H9 (cell line): ENCODE measurements at regions not wholly inside any gene's neighbourhood (a gene's known extent, or its start where the extent isn't known, plus 50 kb on each side); places are given as distances from the start of the nearest gene placed in this dataset.
"Not testable (repeated sequence)": the region's sequence is repeated elsewhere in the genome, so short reads cannot be mapped to it uniquely, and the experiment has no call there.

ENCODE experiments used
- DNase-seq: peaks from one replicate; pipeline ENCODE4 v3.0.0-alpha.2; 2017
- H2AFZ ChIP-seq: one replicate; pipeline ENCODE4 v1.6.1; 2013; ENCODE audit warnings: mild to moderate bottlenecking, low read length, control low read depth, moderate library complexity
- H2AK5ac ChIP-seq: 2 replicates; pipeline ENCODE4 v1.6.1; 2013; ENCODE audit warnings: low read length, control low read depth, mixed read lengths; ENCODE audit not compliant: insufficient read length
- H2BK120ac ChIP-seq: one replicate; pipeline ENCODE4 v1.6.1; 2013; ENCODE audit warnings: low read depth, mild to moderate bottlenecking, low read length, control low read depth, inconsistent platforms; ENCODE audit not compliant: poor library complexity, severe bottlenecking
- H2BK12ac ChIP-seq: 2 replicates; pipeline ENCODE4 v1.6.1; 2013; ENCODE audit warnings: low read length, control low read depth, mixed read lengths, low read depth; ENCODE audit not compliant: insufficient read length
- H2BK15ac ChIP-seq: 2 replicates; pipeline ENCODE4 v1.6.1; 2013; ENCODE audit warnings: low read depth, low read length, control low read depth
- H2BK20ac ChIP-seq: one replicate; pipeline ENCODE4 v1.6.1; 2013; ENCODE audit warnings: low read depth, mild to moderate bottlenecking, low read length, control low read depth, inconsistent platforms; ENCODE audit not compliant: poor library complexity, severe bottlenecking
- H2BK5ac ChIP-seq: 2 replicates; pipeline ENCODE4 v1.6.1; 2013; ENCODE audit warnings: low read length, control low read depth, mixed read lengths; ENCODE audit not compliant: insufficient read length
- H3K14ac ChIP-seq: 2 replicates; pipeline ENCODE4 v1.6.1; 2013; ENCODE audit warnings: low read length, control low read depth; ENCODE audit not compliant: insufficient read depth
- H3K18ac ChIP-seq: 2 replicates; pipeline ENCODE4 v1.6.1; 2013; ENCODE audit warnings: low read depth, mild to moderate bottlenecking, mixed read lengths, low read length, control low read depth; ENCODE audit not compliant: insufficient read length
- H3K23ac ChIP-seq: 2 replicates; pipeline ENCODE4 v1.6.1; 2013; ENCODE audit warnings: low read length, control low read depth, mixed read lengths, low read depth; ENCODE audit not compliant: insufficient read length
- H3K23me2 ChIP-seq: 2 replicates; pipeline ENCODE4 v1.6.1; 2013; ENCODE audit warnings: low read depth, mild to moderate bottlenecking, mixed read lengths, low read length, control low read depth; ENCODE audit not compliant: insufficient read length, poor library complexity, severe bottlenecking
- H3K27ac ChIP-seq: 2 replicates; pipeline ENCODE4 v1.5.1; 2013; ENCODE audit warnings: low read length, control low read depth, mixed read lengths, low read depth; ENCODE audit not compliant: insufficient read length
- H3K27me3 ChIP-seq: 2 replicates; pipeline ENCODE4 v1.6.1; 2013; ENCODE audit warnings: low read length, control low read depth, inconsistent platforms; ENCODE audit not compliant: insufficient read depth
- H3K4ac ChIP-seq: 2 replicates; pipeline ENCODE4 v1.6.1; 2013; ENCODE audit warnings: low read depth, mild to moderate bottlenecking, control low read depth, inconsistent platforms, low read length, moderate library complexity
- H3K4me1 ChIP-seq: 2 replicates; pipeline ENCODE4 v1.6.1; 2013; ENCODE audit warnings: low read length, control low read depth, inconsistent platforms; ENCODE audit not compliant: insufficient read depth
- H3K4me2 ChIP-seq: 2 replicates; pipeline ENCODE4 v1.6.1; 2013; ENCODE audit warnings: low read length, control low read depth, mixed read lengths; ENCODE audit not compliant: insufficient read length, insufficient read depth
- H3K56ac ChIP-seq: 2 replicates; pipeline ENCODE4 v1.6.1; 2013; ENCODE audit warnings: low read depth, mild to moderate bottlenecking, mixed read lengths, low read length, control low read depth; ENCODE audit not compliant: insufficient read length
- H3K79me1 ChIP-seq: 2 replicates; pipeline ENCODE4 v1.6.1; 2013; ENCODE audit warnings: low read depth, mild to moderate bottlenecking, moderate library complexity, low read length, control low read depth, inconsistent platforms; ENCODE audit not compliant: insufficient read depth, poor library complexity, severe bottlenecking
- H3K79me2 ChIP-seq: 2 replicates; pipeline ENCODE4 v1.6.1; 2013; ENCODE audit warnings: low read length, control low read depth, inconsistent platforms; ENCODE audit not compliant: insufficient read depth
- H3K9ac ChIP-seq: 2 replicates; pipeline ENCODE4 v1.6.1; 2013; ENCODE audit warnings: low read length, control low read depth, mixed read lengths; ENCODE audit not compliant: insufficient read length; ENCODE audit errors: extremely low read depth
- H3K9me3 ChIP-seq: one replicate; pipeline ENCODE4 v1.6.1; 2013; ENCODE audit warnings: low read depth, low read length, inconsistent platforms; ENCODE audit not compliant: control insufficient read depth
- H3T11ph ChIP-seq: one replicate; pipeline ENCODE4 v1.6.1; 2013; ENCODE audit warnings: mild to moderate bottlenecking, low read length, control low read depth, inconsistent platforms
- H4K20me1 ChIP-seq: one replicate; pipeline ENCODE4 v1.6.1; 2013; ENCODE audit not compliant: control insufficient read depth, insufficient read length, insufficient read depth
- H4K5ac ChIP-seq: 2 replicates; pipeline ENCODE4 v1.6.1; 2013; ENCODE audit warnings: low read depth, mild to moderate bottlenecking, mixed read lengths, low read length, control low read depth; ENCODE audit not compliant: insufficient read length
- H4K8ac ChIP-seq: replicated peaks from 2 replicates; pipeline ENCODE4 v1.6.1; 2013; ENCODE audit warnings: low read length, control low read depth, mixed read lengths, low read depth; ENCODE audit not compliant: insufficient read length
- H4K91ac ChIP-seq: 2 replicates; pipeline ENCODE4 v1.6.1; 2013; ENCODE audit warnings: low read depth, mild to moderate bottlenecking, moderate library complexity, mixed read lengths, low read length, control low read depth; ENCODE audit not compliant: insufficient read length
- H3K27ac Mint-ChIP-seq, 3 experiments: 2 replicates in 2 of 3; 3 replicates in 1 of 3; pipeline ENCODE4 v1.8.0; 2020 to 2021; ENCODE audit warnings: mixed read lengths in 3 of 3, mild to moderate bottlenecking in 1 of 3, moderate library complexity in 1 of 3
- H3K27me3 Mint-ChIP-seq: 2 replicates; pipeline ENCODE4 v1.8.0; 2021; ENCODE audit warnings: low read depth, mild to moderate bottlenecking, moderate library complexity, mixed read lengths
- H3K36me3 Mint-ChIP-seq, 3 experiments: 2 replicates in 2 of 3; 3 replicates in 1 of 3; pipeline ENCODE4 v1.8.0; 2020 to 2021; ENCODE audit warnings: low read depth in 3 of 3, mixed read lengths in 3 of 3; ENCODE audit not compliant: insufficient read depth in 1 of 3
- H3K4me1 Mint-ChIP-seq, 2 experiments: 2 replicates each; pipeline ENCODE4 v1.8.0; 2020; ENCODE audit warnings: mixed read lengths in 2 of 2
- H3K4me3 Mint-ChIP-seq, 2 experiments: 2 replicates in 1 of 2; 3 replicates in 1 of 2; pipeline ENCODE4 v1.8.0; 2020 to 2021; ENCODE audit warnings: mild to moderate bottlenecking in 2 of 2, mixed read lengths in 2 of 2, moderate library complexity in 1 of 2
- H3K9me3 Mint-ChIP-seq, 2 experiments: 2 replicates in 1 of 2; 3 replicates in 1 of 2; pipeline ENCODE4 v1.8.0; 2020; ENCODE audit warnings: mild to moderate bottlenecking in 2 of 2, mixed read lengths in 2 of 2, moderate library complexity in 1 of 2
- CTCF ChIP-seq: fragments of 200-600 bp; sonication (generic); conservative IDR thresholded peaks from 3 replicates; pipeline ENCODE4 v1.8.0; 2021; ENCODE audit warnings: antibody characterized with exemption, mild to moderate bottlenecking
- WGBS: extraction: QIAGEN DNeasy Blood & Tissue Kit; methylation state at CpG from one replicate; pipeline ENCODE4 v1.1.7; 2013; ENCODE audit warnings: missing lambda C conversion rate, low lambda C conversion rate, mixed read lengths; ENCODE audit not compliant: insufficient read length; ENCODE audit errors: extremely low coverage; 5-methylcytosine and 5-hydroxymethylcytosine counted together

GRCh38 chr6:74889635-74890034 is 316.2 kb downstream of the COL12A1 start:
- Histone ChIP-seq H3K56ac (no peak overlapping the region), H3K4me1 (no peaks in the 10 kb centered on the region), H4K20me1 (no peaks in the 10 kb centered on the region), H3K18ac (no peak overlapping the region), H3K4ac (no peak overlapping the region), H3K27ac (no peak overlapping the region), H2BK120ac (no peak overlapping the region), H2BK15ac (no peak overlapping the region), H3K14ac (no peak overlapping the region), H3K4me2 (no peak overlapping the region), H3K79me1 (no peaks in the 10 kb centered on the region), H2AK5ac (no peak overlapping the region), H3K9me3 (no peaks in the 10 kb centered on the region), H3K27me3 (no peaks in the 10 kb centered on the region), H3K79me2 (no peaks in the 10 kb centered on the region), H2BK20ac (no peak overlapping the region), H3K23ac (no peak overlapping the region), H3T11ph (no peak overlapping the region), H2AFZ (no peak overlapping the region), H4K5ac (no peak overlapping the region), H4K8ac (no peak overlapping the region), H4K91ac (no peak overlapping the region), H2BK12ac (no peak overlapping the region), H3K23me2 (no peaks in the 10 kb centered on the region), H3K9ac (no peak overlapping the region), H2BK5ac (no peak overlapping the region)
- Mint-ChIP-seq H3K9me3 (peaks cover 0 to 2% of the 10 kb centered on the region in 2 experiments; a peak in 1 of 5 replicates), H3K27me3 (no peaks in the 10 kb centered on the region; the same call in 1 of the 2 replicates), H3K4me1 (no peaks in the 10 kb centered on the region), H3K27ac (no peak overlapping the region), H3K4me3 (no peak overlapping the region), H3K36me3 (no peaks in the 10 kb centered on the region)
- DNase-seq, result no peak
- TF ChIP-seq CTCF, result no peak

DNA sequence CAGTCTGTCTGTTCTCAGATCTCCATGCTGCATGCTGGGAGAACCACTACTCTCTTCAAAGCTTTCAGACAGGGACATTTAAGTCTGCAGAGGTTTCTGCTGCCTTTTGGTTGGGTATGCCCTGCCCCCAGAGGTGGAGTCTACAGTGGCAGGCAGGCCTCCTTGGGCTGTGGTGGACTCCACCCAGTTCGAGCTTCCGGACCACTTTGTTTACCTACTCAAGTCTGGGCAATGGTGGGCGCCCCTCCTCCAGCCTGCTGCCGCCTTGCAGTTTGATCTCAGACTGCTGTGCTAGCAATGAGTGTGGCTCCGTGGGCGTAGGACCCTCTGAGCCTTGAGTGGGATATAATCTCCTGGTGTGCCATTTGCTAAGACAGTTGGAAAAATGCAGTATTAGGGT is 317.1 kb downstream of the COL12A1 start:
- not testable (repeated sequence) for H2AK5ac ChIP-seq, H3K36me3 Mint-ChIP-seq, H3K4me3 Mint-ChIP-seq, H3K27me3 ChIP-seq, H4K20me1 ChIP-seq, H3K79me1 ChIP-seq, H3K4me2 ChIP-seq, H3K4ac ChIP-seq, H3T11ph ChIP-seq, H3K27ac Mint-ChIP-seq, H3K4me1 ChIP-seq, H3K23ac ChIP-seq, H3K9ac ChIP-seq, H2AFZ ChIP-seq, H4K8ac ChIP-seq, H3K56ac ChIP-seq, H3K27ac ChIP-seq, H3K27me3 Mint-ChIP-seq, H3K14ac ChIP-seq, H2BK5ac ChIP-seq, H3K23me2 ChIP-seq, H2BK12ac ChIP-seq, H3K9me3 ChIP-seq, H4K91ac ChIP-seq, H2BK15ac ChIP-seq, H3K18ac ChIP-seq, H3K4me1 Mint-ChIP-seq, H3K9me3 Mint-ChIP-seq, H4K5ac ChIP-seq, H2BK120ac ChIP-seq, H3K79me2 ChIP-seq, H2BK20ac ChIP-seq
- WGBS, result no CpG with 5 or more reads among the region's 6 CpGs
- DNase-seq, result peak; percentile 55
